Spleen (tissue), 11 donors: ENCODE measurements at regions not wholly inside any gene's neighbourhood (a gene's known extent, or its start where the extent isn't known, plus 50 kb on each side); places are given as distances from the start of the nearest gene placed in this dataset.

ENCODE experiments used
- DNase-seq: peaks from one replicate; pipeline ENCODE4 v3.0.0-alpha.2; 2020
- H3K27ac ChIP-seq, 8 donors: fragments of 200-600 bp; sonication (generic) in 7 of 8; 1 replicate in 4 of 8; 2 replicates in 4 of 8; pipeline versions ENCODE4 v1.5.0 to v1.8.0; 2016 to 2021; ENCODE audit warnings: inconsistent platforms in 4 of 8, mild to moderate bottlenecking in 4 of 8, moderate library complexity in 1 of 8
- H3K27me3 ChIP-seq, 7 donors: fragments of 200-600 bp; sonication (generic) in 6 of 7; replicated peaks in 1 of 7; 1 replicate in 4 of 7; 2 replicates in 3 of 7; pipeline versions ENCODE4 v1.5.0 to v1.8.0; 2016 to 2021; ENCODE audit warnings: inconsistent platforms in 3 of 7, mild to moderate bottlenecking in 1 of 7
- H3K36me3 ChIP-seq, 6 donors: fragments of 200-600 bp; sonication (generic) in 5 of 6; 1 replicate in 4 of 6; 2 replicates in 2 of 6; pipeline versions ENCODE4 v1.5.0 to v1.8.0; 2016 to 2021; ENCODE audit warnings: inconsistent platforms in 2 of 6
- H3K4me1 ChIP-seq, 6 donors: fragments of 200-600 bp; sonication (generic) in 5 of 6; 1 replicate in 3 of 6; 2 replicates in 3 of 6; pipeline versions ENCODE4 v1.5.0 to v1.8.0; 2016 to 2021; ENCODE audit warnings: inconsistent platforms in 3 of 6
- H3K4me3 ChIP-seq, 8 donors: fragments of 200-600 bp; sonication (generic) in 7 of 8; 1 replicate in 4 of 8; 2 replicates in 4 of 8; pipeline versions ENCODE4 v1.5.0 to v1.8.0; 2016 to 2021; ENCODE audit warnings: inconsistent platforms in 4 of 8, mild to moderate bottlenecking in 4 of 8, moderate library complexity in 2 of 8
- H3K9me3 ChIP-seq, 8 donors: fragments of 200-600 bp; sonication (generic) in 7 of 8; 1 replicate in 4 of 8; 2 replicates in 4 of 8; pipeline versions ENCODE4 v1.5.0 to v1.8.0; 2016 to 2021; ENCODE audit warnings: inconsistent platforms in 4 of 8
- CTCF ChIP-seq, 11 experiments: fragments of 200-600 bp in 7 of 11; fragments of 450-650 bp in 4 of 11; sonication (generic) in 4 of 11; IDR thresholded peaks in 8 of 11; conservative IDR thresholded peaks in 3 of 11; 1 replicate in 7 of 11; 2 replicates in 4 of 11; pipeline versions ENCODE4 v1.4.0 to v1.8.0; 2016 to 2021; ENCODE audit warnings: antibody characterized with exemption in 11 of 11, inconsistent platforms in 4 of 11, mild to moderate bottlenecking in 1 of 11
- POLR2A ChIP-seq, 3 donors: fragments of 450-650 bp; IDR thresholded peaks; one replicate each; pipeline ENCODE4 v1.5.1; 2017; ENCODE audit warnings: antibody characterized with exemption in 3 of 3, mild to moderate bottlenecking in 1 of 3
- POLR2AphosphoS5 ChIP-seq, 3 donors: sonication (generic); formaldehyde crosslinking; IDR thresholded peaks; one replicate each; pipeline ENCODE4 v1.5.1; 2017; ENCODE audit warnings: antibody characterized with exemption in 3 of 3
- WGBS, 5 donors: extraction: QIAGEN DNeasy Blood & Tissue Kit in 3 of 5; methylation state at CpG; one replicate each; pipeline versions ENCODE4 v1.1.5 to v1.1.7; 2013 to 2018; 5-methylcytosine and 5-hydroxymethylcytosine counted together
- intact Hi-C: fragments of 100-400 bp; cut with DNase I; formaldehyde crosslinking; loops from one replicate; pipeline ENCODE4 v1.15.0; 2023; ENCODE audit warnings: low total_unique reads
- donor health status: healthy with polysubstance abuse.
- donor health status: DM: no; HTN: no; CAD: no; lungs with moderate emphysema.
- donor health status: DM: no; HTN: no; CAD: no.
- donor health status: Bipolar disorder and iron deficiency.
- donor health status: healthy.
- donor health status: DM: no; HTN: no; CAD: no.
- donor health status: DM: yes; HTN: yes; CAD: no.

- TF ChIP-seq CTCF (IDR thresholded peaks at IDR 0.05 in 8 of 11, conservative IDR thresholded peaks at IDR 0.05 in 3 of 11) (no peak), POLR2A (IDR thresholded peaks at IDR 0.05) (no peak), POLR2AphosphoS5 (IDR thresholded peaks at IDR 0.05) (no peak)
- Histone ChIP-seq H3K27me3 (peaks cover 0 to 51% (median 0%) of the 10 kb centered on the region in 7 donors), H3K36me3 (no peaks in the 10 kb centered on the region), H3K9me3 (no peaks in the 10 kb centered on the region), H3K27ac (no peak overlapping the region), H3K4me3 (no peak overlapping the region), H3K4me1 (peaks cover 0 to 7% (median 0%) of the 10 kb centered on the region in 6 donors)
- intact Hi-C loops: no loop called here
- 87 to 93% (median 90%) methylated on average over 5 of the region's 5 CpGs for WGBS, 5 donors
- no peak for DNase-seq
These were observed 128.0 kb upstream of the SASH1 start for GRCh38 chr6:148214667-148215066.

- intact Hi-C loops: no loop called here
- no peak for DNase-seq
- H3K36me3 ChIP-seq: no peaks in the 10 kb centered on the region
- WGBS, 5 donors: 83 to 95% (median 89%) methylated on average over 4 of the region's 4 CpGs
- peaks cover 0 to 39% (median 0%) of the 10 kb centered on the region in 7 donors for H3K27me3 ChIP-seq
- H3K27ac ChIP-seq: no peak overlapping the region
- no peaks in the 10 kb centered on the region for H3K9me3 ChIP-seq
- H3K4me3 ChIP-seq: no peak overlapping the region
- TF ChIP-seq POLR2A (IDR thresholded peaks at IDR 0.05): no peak
- TF ChIP-seq CTCF (IDR thresholded peaks at IDR 0.05 in 8 of 11, conservative IDR thresholded peaks at IDR 0.05 in 3 of 11): no peak
- no peak for TF ChIP-seq POLR2AphosphoS5 (IDR thresholded peaks at IDR 0.05)
- peaks cover 0 to 7% (median 0%) of the 10 kb centered on the region in 6 donors for H3K4me1 ChIP-seq
These were observed 125.6 kb upstream of the SASH1 start for GRCh38 chr6:148217051-148217450.

GRCh38 chr6:148217921-148218320 lies 124.7 kb upstream of the SASH1 start:
- peaks cover 0 to 7% (median 0%) of the 10 kb centered on the region in 6 donors for H3K4me1 ChIP-seq
- H3K27ac ChIP-seq: no peak overlapping the region
- DNase-seq: no peak
- 30 to 33% (median 32%) methylated on average over 3 of the region's 3 CpGs for WGBS, 5 donors
- H3K36me3 ChIP-seq: no peaks in the 10 kb centered on the region
- peaks cover 0 to 31% (median 0%) of the 10 kb centered on the region in 7 donors for H3K27me3 ChIP-seq
- no peak for TF ChIP-seq POLR2A (IDR thresholded peaks at IDR 0.05)
- no peak for TF ChIP-seq CTCF (IDR thresholded peaks at IDR 0.05 in 8 of 11, conservative IDR thresholded peaks at IDR 0.05 in 3 of 11)
- TF ChIP-seq POLR2AphosphoS5 (IDR thresholded peaks at IDR 0.05): no peak
- no peak overlapping the region for H3K4me3 ChIP-seq
- H3K9me3 ChIP-seq: no peaks in the 10 kb centered on the region
- intact Hi-C loops: no loop called here

- no peak for TF ChIP-seq POLR2A (IDR thresholded peaks at IDR 0.05)
- TF ChIP-seq CTCF (IDR thresholded peaks at IDR 0.05 in 8 of 11, conservative IDR thresholded peaks at IDR 0.05 in 3 of 11): no peak
- TF ChIP-seq POLR2AphosphoS5 (IDR thresholded peaks at IDR 0.05): no peak
- Histone ChIP-seq H3K36me3 (no peaks in the 10 kb centered on the region), H3K27ac (no peak overlapping the region), H3K27me3 (peaks cover 0 to 31% (median 0%) of the 10 kb centered on the region in 7 donors), H3K4me3 (no peak overlapping the region), H3K9me3 (no peaks in the 10 kb centered on the region), H3K4me1 (peaks cover 0 to 7% (median 0%) of the 10 kb centered on the region in 6 donors)
- intact Hi-C loops: no loop called here
- 67 to 94% (median 74%) methylated on average over 3 of the region's 3 CpGs for WGBS, 5 donors
- DNase-seq: no peak
These were observed 123.9 kb upstream of the SASH1 start for GRCh38 chr6:148218542-148219258.
